AG08396 (cell line): ENCODE measurements at regions not wholly inside any gene's neighbourhood (a gene's known extent, or its start where the extent isn't known, plus 50 kb on each side); places are given as distances from the start of the nearest gene placed in this dataset.
"Not testable (repeated sequence)": the region's sequence is repeated elsewhere in the genome, so short reads cannot be mapped to it uniquely, and the experiment has no call there.

Source experiments
- DNase-seq: peaks from one replicate; pipeline ENCODE4 v3.0.0; 2012; ENCODE audit warnings: low spot score, mixed read lengths

DNA sequence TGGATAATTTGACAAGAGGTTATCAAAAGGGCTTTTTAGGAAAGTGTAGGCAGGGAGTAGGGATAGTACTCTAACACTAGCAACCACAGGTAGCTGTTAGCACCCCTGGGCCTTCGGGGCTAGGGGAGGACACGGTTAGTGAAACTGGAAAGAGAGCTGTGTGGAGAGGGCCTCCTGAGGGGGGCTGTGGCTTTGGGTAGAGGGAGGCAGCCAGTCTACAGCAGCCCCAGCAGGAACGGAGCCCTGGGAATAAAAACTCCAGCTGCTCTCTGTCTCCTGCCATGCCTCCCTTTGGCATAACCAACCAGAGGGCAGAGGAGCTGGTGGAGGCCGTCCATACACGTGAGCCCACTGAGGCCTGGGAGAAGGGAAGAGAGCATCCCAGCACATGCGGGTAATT, 223.2 kb downstream of the FOXD2 start:
- DNase-seq, result no peak

DNA sequence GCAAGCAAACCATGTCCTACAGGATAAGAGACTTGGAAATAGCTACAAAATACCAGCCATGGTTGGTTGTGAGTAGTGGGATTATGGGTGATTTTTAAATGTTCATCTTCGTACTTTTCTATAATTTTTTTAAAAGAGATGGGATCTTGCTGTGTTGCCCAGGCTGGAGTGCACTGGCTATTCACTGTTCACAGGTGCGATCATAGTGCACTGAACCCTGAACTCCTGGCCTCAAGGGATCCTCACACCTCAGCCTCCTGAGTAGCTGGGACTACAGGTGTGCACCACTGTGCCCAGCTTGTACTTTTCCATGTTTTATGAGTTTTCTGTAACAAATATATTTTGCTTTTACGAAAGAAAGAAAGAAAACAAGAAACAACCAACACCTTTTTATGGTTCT, 224.2 kb downstream of the FOXD2 start:
- DNase-seq, result no peak

DNA sequence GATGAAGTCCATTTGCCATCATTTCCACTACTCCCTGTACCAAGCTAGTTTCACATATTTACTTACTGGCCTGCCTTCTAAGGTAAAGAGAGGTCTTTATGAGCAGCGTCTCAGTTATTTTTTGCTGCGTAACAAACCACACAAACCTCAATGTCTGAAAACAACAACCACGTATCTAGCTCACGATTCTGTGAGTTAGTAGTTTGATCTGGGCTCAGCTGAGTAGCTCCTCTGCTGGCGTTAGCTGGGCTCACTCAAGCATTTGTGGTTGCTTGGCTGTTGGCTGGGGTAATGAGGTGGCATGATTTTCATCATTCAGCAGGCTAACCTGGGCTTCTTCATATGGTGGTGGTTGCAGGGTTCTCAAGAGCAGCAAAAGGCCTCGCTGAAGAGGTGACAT, 225.4 kb downstream of the FOXD2 start:
- no peak for DNase-seq

DNA sequence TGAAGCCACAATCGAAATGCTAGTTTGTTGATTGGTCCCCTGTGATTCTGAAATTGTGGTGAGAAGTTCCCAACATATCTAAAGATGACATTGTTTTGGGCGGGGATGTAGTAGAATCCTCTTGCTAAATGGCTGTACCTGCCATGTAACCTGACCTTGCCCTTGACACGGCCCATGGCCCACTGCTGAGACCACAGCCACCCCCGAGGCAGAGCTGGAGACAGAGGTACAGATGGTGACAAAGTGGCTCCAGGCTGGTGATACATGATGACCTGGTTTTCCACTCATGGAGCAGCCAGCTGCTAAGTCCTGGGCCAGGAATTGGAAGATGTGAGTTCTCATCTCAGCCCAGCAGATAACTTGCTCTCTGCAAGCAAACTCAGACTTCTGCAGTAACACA, 226.5 kb downstream of the FOXD2 start:
- no peak for DNase-seq

DNA sequence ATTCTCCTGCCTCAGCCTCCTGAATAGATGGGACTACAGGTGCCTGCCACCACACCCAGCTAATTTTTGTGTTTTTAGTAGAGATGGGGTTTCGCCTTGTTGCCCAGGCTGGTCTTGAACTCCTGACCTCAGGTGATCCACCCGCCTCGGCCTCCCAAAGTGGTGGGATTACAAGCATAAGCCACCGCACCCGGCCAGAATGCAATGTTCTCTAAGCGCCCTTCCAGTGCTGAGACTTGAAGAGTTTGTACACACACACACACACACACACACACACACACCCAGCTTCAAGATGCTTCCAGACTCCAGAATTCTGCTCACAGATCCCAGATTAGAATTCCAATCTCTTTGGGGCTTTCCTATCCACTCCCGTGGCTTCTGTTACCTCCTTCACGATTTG, 227.1 kb downstream of the FOXD2 start:
- not testable (repeated sequence) for DNase-seq

DNA sequence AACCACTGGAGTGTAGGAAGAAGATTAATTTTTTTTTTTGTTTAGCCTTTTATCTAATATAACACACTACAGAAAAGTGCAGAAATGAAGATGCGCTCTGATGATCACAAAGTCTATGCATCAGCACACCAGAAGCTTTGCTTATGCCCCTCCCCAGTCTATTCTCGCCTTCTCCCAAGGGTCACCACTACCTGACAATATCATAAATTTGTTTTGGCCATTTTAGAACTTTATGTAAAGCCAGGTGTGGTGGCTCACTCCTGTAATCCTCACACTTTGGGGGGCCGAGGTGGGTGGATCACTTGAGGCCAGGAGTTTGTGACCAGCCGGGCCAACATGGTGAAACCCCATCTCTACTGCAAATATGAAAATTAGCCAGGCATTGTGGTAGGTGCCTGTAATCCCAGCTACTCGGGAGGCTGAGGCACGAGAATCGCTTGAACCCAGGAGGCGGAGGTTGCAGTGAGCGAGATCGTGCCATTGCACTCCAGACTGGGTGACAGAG, 231.3 kb downstream of the FOXD2 start:
- DNase-seq, result no peak

DNA sequence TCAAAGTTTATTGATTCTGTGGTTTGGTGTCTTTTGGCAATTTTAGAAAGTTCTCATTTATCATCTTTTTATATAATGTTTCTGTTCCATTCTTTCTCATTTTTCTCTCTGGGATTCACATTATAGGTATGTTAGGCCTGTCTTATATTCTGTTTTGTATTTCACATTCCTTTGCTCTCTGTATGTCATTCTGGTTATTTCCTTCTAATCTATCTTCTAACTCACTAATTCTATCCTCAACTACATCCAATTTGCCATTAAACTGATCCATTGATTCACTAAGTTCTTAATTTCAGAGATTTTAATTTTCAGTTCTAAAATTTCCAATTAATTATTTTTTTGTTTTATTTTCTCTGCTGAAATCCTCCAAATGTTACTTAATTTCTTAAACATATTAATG, 234.8 kb downstream of the FOXD2 start:
- DNase-seq, result no peak

DNA sequence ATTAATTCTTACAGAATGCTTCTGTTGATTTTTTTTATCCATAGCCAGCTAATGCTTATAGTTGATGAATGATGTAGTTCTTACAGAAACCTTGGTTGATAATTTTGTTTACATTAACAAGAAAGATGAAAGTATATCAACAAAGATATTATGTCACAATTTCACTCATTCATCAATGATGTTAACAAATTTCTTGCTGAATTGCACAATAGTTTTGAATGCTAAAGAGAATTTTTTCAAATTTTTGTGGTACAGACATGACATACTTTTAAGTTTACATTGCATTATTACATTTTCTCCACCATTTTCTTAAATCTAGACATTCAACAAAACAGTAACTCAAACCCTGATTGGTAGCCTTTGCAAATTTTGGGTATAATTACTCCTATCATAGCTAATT, 236.3 kb downstream of the FOXD2 start:
- DNase-seq, result no peak

DNA sequence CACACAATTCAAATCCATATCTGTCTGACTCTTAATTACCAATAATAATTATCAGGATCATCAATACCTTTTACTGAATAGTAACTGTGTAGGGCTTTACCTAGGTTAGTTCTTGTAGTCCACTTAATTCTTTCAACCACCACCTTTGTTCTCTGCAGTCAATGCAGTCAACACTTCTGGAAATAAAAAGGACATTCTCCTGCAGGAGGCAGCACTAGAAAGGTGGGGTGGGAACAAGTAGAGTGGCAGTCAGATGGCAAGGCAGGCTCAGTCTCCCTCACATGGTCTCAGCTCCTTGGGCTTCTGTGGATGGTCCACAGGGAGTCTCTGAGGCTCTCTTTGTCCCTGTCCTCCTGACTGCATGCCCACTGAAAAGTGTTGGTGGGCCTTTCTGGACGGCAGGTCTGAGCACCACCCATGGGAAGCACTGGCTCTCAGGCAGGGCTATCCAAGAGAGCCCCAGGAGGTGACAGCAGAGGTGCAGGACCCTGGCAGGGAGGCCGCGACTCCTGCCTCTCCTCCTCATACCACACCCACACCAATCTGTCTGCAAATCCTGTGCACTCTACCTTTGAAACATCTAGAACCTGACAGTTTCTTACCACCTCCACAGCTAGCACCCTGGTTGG, 237.3 kb downstream of the FOXD2 start:
- no peak for DNase-seq

DNA sequence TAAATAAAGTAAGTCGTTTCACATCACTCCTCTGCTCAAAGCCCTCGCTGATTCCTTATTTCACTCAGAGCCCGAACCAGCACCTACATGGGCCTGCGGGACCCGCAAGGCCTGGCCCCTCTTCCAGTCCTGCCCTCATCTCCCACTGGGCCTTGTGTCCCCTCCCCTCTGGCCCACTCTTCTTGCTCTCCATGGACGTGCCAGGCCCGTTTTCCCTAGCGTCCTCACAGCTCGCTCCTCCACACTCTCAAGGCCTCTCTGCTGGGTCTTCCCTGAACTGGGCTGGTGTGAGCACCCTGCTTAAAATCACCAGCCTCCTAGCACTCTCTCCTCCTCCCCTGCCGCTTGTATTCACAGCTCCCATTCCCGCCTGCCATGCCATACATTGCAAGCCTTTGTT, 237.9 kb downstream of the FOXD2 start:
- DNase-seq, result no peak

DNA sequence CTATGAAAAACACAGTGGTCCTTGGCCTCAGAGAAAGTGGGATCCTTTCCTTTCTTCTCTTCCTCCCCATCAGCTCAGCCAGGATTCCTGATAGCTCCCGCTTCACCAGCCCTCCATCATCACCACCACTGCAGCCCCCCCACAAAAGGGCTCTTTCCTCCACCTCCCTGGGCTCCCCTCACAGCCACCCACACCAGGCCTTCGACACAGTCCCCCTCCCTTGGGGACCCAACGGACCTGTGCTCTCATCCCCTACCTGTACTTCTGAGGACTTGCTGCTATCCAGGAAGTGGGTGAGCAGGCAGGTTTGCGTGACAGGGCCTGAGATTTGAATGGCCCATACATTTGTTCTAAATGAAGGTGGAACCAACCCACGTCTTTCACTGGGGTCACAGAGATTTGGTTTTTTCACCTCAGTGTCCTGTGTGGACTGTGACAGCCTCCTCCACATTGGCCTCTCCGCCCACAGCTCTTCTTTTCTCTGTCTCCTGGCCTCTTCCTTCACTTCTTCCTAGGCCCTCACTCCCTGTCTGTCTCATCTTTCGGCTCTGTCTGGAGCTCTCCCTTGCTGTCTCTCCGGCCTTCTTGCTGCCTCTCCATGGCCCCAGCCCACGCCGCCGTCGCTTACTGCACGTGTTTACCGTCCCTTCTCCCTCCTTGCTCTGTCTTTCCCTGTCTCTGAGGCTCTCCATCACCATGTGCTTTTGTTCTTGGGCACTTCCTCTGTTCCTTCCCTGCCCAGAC, 238.6 kb downstream of the FOXD2 start:
- DNase-seq, result no peak

DNA sequence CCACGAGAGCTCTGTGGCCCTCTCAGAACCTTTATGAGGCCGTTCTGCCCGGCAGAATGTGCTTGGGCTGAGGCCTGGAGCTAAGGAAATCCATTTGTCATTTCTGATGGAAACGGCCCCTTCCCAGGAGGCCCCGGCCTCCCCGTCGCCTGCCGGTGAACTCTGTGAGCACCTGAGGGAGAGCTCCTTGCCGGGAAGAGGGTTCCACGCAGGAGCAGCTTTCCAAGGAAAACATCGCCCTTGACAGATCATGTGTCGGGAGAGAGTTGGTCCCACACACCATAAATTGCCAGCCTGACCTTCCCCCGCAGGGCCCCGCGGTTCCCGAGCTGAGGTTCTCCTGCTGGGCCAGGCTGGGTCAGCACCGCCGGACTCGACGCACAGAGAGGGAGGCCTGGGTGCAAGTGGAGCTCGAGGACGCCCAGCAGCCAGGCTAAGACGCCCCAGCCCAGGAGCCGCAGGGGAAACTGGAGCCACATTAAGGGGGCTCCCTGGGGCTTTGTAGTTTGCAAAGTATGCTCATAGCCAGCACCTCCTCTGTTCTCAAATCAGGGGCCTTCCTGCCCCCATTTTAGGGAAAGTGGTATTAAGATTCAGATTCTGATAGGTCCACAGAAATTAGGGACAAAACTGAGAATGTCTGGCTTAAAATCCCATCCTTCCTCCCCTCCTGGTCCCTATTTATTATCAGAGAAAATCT, 239.5 kb downstream of the FOXD2 start:
- no peak for DNase-seq

DNA sequence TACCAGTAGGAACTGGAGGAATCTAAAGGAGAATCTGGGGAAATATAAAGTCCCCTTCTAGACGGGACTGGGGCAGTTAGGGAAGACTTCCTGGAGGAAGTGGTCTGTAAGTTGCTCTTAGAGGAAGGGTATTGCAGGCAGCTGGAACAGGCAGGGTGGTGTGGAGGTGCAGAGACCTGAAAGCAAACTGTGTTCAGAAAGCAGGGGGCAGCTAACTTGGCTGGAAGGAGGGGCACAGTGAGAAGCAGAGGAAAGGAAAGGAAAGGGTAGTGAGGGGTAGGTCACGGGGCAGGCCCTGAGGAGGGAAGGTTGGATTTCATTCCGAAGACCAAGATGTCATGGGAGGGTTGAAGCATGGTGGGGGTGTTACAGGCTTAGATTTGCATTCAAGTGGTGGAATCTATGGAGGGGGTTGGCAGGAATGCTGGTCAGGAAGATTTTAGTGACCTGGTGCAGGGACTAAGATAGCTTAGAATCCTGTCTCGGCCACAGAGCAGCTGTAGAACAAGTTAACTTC, 240.7 kb downstream of the FOXD2 start:
- DNase-seq, result no peak

DNA sequence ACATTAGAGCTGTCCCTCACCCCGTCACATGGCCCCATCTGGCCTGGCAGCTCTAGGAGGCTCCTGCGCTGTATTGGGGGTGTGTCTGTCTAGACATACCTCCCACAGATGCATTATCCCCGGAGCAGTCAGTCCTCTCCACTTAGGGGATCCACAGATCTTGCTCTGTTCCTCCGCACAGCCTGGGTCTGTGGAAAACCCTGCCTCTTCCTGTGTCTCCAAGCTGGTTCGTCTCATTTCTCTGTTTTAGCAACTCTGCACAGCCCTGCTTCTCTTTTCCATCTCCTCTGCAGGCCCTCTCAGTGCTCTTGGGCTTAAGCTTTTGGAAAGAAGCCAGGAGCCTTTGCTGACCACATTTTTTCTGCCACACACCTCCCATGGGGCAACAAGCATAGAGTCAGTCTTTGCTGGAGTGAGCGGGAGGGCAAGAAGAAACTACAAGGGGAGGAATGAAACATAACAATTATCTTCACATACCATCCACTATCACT, 241.5 kb downstream of the FOXD2 start:
- no peak for DNase-seq

DNA sequence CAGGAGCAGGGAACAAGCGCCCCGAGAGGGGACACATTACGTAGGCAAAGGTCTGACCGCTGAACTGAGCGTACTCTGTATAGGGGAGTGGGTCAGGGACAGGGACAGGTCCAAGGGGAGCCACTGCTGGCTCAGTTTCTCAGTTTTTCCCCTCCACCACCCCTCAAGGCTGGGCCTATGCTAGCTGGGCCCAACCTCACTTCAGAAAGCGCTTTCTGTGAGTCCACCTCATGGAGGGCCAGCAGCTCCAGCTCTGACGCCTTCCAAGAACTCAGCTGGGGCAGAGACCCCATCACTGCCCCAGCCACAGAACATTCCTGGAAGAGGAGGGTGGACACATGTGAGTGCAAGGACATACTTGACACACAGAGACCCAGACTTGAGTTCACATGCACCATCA, 242.0 kb downstream of the FOXD2 start:
- no peak for DNase-seq

DNA sequence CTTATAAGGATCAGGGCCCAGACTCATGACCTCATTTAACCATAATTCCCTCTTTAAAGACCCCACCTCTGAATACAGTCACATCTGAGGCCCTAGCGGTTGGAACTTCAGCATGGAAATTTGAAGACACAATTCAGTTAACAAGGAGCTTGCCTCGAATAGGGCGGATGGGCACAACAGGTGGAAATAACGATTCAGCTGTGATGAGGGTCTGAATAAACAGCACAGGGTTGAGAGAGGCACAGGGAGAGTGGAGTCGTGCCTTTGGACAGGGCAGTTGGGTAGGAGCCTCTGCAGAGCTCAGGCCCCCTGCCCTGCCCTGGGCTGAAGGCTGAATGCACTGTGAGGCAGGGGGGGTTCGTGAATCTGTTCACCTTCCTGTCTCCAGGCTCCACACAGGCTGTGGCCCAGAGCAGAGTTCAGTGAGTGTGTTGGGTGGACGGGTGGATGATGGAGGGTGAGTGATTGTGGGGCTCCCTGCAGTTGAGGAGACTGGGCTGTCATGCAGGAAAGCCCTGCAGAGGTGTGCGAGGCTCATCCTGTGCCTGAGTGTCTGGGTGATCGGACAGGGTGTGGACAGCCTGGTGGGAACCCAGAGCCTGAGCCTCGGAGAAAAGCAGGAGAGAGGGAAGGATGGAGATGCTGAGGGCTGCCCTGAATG, 243.1 kb downstream of the FOXD2 start:
- no peak for DNase-seq

DNA sequence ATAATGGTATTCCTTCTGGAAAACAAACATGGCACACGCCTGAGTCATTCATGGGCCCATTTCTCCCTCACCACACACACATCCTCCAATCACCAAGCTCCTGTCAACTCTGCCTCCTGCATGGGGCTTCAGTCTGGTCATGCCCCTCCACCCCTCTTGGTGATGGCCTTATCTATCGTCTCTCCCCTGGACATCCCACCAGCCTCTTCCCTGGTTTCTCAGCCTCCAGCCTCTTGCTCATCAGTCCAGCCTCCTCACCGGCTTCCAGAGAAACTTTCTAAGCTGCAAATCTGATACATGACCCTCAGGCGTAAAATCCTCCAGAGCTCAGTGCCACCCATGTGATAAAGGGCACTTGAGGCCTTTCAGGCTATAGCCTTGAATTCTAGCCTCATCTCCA, 243.9 kb downstream of the FOXD2 start:
- DNase-seq, result no peak

DNA sequence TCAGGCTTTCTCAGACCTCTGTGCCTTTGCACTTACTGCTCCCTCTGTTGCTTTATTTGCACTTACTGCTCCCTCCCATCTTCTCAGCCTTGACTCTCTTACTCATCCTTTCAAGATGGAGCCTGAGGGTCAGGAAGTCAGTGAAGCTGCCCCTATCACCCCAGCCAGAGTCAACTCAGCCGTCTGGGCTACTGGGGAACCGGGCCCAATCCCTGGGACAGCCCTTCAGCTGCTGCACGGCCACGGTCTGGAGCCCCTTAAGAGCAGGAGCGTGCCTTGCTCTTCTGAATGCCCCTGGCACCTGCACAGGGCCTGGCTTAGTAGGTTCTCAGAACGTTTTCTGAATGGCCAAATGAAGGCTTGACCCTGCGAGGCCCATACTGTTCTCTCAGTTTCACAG, 244.4 kb downstream of the FOXD2 start:
- DNase-seq, result no peak

DNA sequence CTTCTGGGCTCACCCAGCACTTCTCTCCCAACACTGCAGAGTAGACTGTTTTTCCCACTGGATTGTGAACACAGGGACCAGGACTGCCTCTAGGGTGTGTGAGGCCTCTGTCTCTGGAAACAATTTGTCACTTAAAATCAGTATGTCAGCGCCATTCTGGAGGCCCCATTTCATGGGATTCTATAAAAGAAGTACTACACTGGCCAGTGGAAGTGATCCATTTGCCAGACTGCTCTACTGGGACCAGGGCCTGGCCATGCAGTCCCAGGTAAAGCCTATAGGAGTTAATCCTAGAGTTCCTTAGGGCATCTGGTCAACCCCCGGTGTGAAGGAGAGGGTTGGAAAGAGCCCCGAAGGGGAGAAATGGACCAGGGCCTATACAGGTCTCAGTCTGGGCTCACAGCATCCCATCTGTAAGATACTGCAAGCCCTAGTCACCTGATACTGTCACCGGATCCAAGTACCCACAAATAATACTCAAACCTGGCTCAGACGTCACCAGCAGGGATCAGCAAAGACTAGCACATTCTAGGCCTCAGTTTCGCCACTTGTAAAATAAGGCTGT, 245.0 kb downstream of the FOXD2 start:
- no peak for DNase-seq

DNA sequence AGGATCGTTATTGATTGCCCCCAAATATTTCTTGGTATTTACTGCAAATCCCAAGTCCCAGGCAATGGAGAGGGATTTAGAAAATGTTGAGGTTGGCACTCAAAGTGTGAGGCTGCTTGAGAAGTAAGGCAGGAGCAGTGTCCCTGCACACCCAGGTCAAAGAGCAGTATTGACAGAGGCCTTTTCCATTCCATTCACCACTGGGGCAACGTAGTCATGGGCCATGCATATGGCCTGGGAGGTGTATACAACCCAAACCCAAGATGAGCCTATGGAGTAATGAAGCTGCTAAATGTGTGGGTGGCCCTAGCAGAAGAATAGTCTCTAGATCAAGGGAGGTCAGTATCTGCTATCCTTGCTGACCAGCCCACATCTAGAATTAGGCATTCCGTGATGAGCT, 245.6 kb downstream of the FOXD2 start:
- no peak for DNase-seq

DNA sequence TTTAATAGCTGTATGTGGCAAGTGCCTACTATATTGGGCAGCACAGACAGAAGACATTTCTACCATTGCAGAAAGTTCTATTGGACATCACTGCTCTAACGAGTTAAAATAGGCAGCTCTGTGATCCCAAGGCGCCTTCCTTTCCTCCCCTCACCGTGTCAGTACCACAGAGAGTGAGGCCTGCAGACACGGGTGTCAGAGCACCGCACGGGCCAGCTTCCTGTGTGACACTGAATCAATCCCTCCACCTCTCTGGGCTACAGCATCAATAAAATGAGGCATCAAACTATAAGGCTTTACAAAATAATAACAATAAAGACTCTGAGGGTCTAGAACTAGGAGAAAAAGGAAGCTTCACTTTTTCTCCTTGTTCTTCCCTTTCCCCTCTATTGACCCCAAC, 246.7 kb downstream of the FOXD2 start:
- no peak for DNase-seq
